ENCODE measurements at regions not wholly inside any gene's neighbourhood (a gene's known extent, or its start where the extent isn't known, plus 50 kb on each side); places are given as distances from the start of the nearest gene placed in this dataset.

DNA sequence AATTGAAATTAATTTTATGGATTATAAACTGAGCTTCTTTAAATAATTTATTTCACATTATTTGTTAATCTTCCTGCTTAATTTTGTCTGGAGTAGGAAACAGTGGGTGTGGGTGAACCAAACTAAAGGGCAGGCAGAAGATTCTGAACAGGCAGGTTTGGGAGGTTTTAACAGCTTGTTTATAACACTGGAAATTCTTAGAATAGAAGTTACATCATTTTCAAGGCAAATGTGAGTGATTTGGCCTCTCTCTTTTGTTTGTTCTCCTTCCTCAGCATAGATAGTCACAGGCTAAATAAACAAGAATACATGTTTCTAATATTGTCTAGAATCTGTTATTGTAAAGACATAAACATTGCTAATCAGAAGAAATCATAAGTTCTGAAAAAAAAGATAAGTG lies 970.9 kb upstream of the NUDT12 start:
- no peak for TF ChIP-seq SP1 (IDR thresholded peaks at IDR 0.05)
- no peak for TF ChIP-seq EGR1 (IDR thresholded peaks at IDR 0.05; ENCODE audit: low read depth in 2 of 2)
- TF ChIP-seq, protein P1, sequence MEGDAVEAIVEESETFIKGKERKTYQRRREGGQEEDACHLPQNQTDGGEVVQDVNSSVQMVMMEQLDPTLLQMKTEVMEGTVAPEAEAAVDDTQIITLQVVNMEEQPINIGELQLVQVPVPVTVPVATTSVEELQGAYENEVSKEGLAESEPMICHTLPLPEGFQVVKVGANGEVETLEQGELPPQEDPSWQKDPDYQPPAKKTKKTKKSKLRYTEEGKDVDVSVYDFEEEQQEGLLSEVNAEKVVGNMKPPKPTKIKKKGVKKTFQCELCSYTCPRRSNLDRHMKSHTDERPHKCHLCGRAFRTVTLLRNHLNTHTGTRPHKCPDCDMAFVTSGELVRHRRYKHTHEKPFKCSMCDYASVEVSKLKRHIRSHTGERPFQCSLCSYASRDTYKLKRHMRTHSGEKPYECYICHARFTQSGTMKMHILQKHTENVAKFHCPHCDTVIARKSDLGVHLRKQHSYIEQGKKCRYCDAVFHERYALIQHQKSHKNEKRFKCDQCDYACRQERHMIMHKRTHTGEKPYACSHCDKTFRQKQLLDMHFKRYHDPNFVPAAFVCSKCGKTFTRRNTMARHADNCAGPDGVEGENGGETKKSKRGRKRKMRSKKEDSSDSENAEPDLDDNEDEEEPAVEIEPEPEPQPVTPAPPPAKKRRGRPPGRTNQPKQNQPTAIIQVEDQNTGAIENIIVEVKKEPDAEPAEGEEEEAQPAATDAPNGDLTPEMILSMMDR (IDR thresholded peaks at IDR 0.05; ENCODE audit: low read depth, low read length, missing input control), result no peak
- TF ChIP-seq, protein P2, sequence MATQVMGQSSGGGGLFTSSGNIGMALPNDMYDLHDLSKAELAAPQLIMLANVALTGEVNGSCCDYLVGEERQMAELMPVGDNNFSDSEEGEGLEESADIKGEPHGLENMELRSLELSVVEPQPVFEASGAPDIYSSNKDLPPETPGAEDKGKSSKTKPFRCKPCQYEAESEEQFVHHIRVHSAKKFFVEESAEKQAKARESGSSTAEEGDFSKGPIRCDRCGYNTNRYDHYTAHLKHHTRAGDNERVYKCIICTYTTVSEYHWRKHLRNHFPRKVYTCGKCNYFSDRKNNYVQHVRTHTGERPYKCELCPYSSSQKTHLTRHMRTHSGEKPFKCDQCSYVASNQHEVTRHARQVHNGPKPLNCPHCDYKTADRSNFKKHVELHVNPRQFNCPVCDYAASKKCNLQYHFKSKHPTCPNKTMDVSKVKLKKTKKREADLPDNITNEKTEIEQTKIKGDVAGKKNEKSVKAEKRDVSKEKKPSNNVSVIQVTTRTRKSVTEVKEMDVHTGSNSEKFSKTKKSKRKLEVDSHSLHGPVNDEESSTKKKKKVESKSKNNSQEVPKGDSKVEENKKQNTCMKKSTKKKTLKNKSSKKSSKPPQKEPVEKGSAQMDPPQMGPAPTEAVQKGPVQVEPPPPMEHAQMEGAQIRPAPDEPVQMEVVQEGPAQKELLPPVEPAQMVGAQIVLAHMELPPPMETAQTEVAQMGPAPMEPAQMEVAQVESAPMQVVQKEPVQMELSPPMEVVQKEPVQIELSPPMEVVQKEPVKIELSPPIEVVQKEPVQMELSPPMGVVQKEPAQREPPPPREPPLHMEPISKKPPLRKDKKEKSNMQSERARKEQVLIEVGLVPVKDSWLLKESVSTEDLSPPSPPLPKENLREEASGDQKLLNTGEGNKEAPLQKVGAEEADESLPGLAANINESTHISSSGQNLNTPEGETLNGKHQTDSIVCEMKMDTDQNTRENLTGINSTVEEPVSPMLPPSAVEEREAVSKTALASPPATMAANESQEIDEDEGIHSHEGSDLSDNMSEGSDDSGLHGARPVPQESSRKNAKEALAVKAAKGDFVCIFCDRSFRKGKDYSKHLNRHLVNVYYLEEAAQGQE (IDR thresholded peaks at IDR 0.05), result no peak
- no peak for TF ChIP-seq RXRA (IDR thresholded peaks at IDR 0.05)
- no peak for TF ChIP-seq TAF1 (conservative IDR thresholded peaks at IDR 0.05)
- TF ChIP-seq, protein P3, sequence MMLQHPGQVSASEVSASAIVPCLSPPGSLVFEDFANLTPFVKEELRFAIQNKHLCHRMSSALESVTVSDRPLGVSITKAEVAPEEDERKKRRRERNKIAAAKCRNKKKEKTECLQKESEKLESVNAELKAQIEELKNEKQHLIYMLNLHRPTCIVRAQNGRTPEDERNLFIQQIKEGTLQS (IDR thresholded peaks at IDR 0.05), result no peak
- TF ChIP-seq, protein P4, sequence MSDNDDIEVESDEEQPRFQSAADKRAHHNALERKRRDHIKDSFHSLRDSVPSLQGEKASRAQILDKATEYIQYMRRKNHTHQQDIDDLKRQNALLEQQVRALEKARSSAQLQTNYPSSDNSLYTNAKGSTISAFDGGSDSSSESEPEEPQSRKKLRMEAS (IDR thresholded peaks at IDR 0.05), result no peak
- TF ChIP-seq GABPA (IDR thresholded peaks at IDR 0.05 in 1 of 2, conservative IDR thresholded peaks at IDR 0.05 in 1 of 2), result no peak
- TF ChIP-seq FOXA1 (IDR thresholded peaks at IDR 0.05), result no peak
- TF ChIP-seq JUND (IDR thresholded peaks at IDR 0.05), result no peak
- TF ChIP-seq RAD21 (IDR thresholded peaks at IDR 0.05), result no peak
- TF ChIP-seq, protein P5, sequence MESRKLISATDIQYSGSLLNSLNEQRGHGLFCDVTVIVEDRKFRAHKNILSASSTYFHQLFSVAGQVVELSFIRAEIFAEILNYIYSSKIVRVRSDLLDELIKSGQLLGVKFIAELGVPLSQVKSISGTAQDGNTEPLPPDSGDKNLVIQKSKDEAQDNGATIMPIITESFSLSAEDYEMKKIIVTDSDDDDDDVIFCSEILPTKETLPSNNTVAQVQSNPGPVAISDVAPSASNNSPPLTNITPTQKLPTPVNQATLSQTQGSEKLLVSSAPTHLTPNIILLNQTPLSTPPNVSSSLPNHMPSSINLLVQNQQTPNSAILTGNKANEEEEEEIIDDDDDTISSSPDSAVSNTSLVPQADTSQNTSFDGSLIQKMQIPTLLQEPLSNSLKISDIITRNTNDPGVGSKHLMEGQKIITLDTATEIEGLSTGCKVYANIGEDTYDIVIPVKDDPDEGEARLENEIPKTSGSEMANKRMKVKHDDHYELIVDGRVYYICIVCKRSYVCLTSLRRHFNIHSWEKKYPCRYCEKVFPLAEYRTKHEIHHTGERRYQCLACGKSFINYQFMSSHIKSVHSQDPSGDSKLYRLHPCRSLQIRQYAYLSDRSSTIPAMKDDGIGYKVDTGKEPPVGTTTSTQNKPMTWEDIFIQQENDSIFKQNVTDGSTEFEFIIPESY (IDR thresholded peaks at IDR 0.05), result no peak

Measured in liver (tissue), 3 donors.